Stimulated activated CD8-positive, alpha-beta memory T cell treated with anti-CD3 and anti-CD28 coated beads, Interleukin-15, amount 100 ng/mL, for 24 hours (primary cell): ENCODE measurements at regions not wholly inside any gene's neighbourhood (a gene's known extent, or its start where the extent isn't known, plus 50 kb on each side); places are given as distances from the start of the nearest gene placed in this dataset.
"Not testable (repeated sequence)": the region's sequence is repeated elsewhere in the genome, so short reads cannot be mapped to it uniquely, and the experiment has no call there.

Experiments used
- DNase-seq: peaks from one replicate; pipeline ENCODE4 v3.0.0-alpha.2; 2020; ENCODE audit warnings: low read depth

DNA sequence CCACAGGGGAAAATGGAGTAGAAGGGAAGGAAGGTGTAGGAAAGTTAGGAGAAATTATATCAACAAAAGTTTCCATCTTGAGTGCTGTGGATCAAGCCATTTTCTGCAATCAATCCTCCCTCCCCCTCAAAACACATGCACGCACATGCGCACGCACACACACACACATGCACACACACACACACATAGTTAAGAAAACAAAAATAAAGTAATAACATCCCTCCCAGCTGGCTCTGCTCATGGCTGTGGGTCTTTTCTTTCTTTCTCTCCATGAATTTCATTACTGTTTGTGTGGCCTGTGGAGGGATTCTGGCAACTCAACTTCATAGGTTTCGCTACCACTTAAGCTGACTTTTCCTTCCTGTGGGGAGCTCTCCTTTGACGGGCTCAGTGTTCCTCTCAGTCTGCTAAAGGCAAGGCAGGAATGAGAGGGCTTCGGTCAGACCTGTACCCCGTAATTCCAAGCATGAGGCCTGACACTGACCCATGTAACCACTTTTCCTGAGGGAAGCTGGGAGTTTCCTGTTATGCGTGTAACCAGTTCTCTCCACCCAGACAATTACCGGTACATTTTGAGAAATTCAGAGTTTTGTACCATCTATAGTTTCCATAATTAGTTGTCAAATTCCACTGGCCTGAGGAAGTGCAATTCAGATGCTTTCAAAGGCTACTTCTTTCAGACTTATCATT, 79.8 kb downstream of the ZNF92 start:
- DNase-seq, result no peak

DNA sequence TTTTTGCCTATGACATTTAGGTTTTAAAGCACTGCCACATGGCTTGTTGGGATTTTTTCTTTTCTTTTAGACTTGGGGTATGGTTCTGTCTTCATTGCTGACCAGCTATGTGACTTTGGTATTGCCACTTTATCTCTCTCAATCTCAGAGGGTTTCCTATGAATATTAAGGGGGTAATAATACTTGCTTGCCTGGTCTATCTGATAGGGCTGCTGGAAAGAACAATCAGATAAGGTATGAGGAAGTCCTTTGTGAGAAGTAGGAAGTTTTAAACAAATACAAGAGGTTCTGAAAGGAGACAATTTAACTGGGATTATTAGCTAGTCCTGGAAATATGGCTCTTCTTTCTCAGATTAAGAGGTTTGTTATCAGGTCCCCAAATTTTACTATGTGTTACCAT, 80.8 kb downstream of the ZNF92 start:
- DNase-seq, result no peak

DNA sequence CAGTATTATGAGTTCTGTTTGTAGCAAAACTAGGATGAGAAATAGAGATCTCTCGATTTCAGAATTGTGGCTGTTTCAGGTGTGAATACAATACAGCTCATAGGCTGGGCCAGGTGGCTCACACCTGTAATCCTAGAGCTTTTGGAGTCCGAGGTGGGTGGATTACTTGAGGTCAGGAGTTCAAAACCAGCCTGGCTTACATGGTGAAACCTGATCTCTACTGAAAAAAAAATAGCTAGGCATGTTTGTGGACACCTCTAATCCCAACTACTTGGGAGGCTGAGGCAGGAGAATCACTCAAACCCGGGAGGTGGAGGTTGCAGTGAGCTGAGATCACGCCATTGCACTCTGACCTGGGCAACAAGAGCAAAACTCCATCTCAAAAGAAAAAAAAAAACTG, 81.4 kb downstream of the ZNF92 start:
- not testable (repeated sequence) for DNase-seq

DNA sequence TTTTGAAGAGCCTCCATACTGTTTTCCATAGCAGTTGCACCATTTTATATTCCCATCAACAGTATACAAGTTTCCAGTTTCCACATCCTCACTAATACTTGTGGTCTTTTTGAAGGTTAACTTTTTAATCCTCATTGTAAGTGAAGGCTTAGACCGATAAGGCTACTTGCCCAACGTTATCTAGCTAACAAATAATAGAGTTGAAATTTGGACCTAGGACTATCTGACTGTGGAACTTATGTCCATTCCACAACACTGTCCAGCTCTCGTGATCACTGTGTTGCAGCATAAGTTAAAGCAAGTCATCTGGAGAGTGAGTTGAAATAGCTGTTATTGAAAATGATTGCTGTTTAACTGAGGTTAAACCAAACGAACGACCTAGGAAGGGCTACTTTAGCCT, 84.0 kb downstream of the ZNF92 start:
- DNase-seq, result no peak

DNA sequence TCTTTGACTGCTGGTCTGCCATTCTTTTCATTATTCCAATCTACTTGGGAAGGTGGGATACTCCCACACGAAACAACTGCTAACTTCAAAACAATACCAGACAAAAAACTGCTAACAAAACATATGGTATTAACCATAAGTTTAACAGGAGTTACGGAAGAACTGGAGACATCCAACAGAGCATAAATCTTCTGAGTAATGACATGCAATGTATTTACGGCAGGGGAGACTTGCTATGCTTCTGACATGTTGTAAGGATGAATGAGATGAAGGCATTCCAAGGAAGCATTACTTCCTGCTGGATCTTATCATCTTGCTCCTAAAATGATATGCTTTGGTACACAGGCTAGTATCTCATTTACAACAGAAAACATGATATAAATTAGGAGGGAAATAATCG, 85.8 kb downstream of the ZNF92 start:
- no peak for DNase-seq

DNA sequence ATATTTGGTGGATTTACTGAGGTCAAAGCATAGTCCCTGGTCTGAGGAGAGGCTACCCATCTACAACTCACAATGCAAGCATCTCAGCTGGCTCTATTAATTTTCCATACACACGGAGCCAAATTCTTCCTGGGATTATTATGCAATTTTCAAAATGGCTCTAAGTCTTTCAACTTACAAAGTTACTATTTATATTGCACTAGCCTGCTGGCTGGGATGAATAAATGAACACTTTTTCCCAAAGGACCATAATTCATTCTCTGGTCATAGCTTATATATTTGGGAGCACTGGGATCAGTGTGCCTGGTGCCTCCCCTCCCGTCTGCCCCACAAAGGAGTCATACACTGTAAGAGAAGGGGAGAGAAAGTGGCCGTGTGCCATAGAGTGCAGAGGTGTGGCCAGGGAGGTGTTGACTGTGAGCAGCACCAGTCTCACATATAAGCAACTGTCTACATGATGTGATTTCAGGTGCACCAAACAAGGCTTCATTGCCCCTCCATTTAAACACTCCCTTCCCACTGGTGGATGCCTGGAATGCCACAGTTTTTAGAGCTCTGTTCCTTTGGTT, 88.6 kb downstream of the ZNF92 start:
- no peak for DNase-seq

DNA sequence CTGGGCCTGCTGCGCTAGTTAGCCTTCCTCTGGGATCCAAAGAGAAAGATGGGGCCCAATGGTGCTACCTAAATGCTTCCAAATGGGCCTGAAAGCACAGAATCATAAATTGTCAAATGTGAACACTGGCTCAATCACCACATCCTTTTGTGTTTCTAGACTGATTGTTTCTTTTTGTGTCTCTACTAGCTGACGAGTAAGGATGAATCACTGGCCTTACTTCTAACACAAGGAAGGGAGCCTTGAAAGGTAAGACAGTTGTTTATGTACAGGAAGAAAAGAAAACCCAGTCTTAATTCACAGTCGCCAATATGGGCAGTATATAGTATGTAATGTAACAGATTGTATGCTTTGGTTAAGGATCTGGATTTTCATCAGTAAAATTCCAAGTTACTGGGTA, 89.5 kb downstream of the ZNF92 start:
- DNase-seq, result no peak

DNA sequence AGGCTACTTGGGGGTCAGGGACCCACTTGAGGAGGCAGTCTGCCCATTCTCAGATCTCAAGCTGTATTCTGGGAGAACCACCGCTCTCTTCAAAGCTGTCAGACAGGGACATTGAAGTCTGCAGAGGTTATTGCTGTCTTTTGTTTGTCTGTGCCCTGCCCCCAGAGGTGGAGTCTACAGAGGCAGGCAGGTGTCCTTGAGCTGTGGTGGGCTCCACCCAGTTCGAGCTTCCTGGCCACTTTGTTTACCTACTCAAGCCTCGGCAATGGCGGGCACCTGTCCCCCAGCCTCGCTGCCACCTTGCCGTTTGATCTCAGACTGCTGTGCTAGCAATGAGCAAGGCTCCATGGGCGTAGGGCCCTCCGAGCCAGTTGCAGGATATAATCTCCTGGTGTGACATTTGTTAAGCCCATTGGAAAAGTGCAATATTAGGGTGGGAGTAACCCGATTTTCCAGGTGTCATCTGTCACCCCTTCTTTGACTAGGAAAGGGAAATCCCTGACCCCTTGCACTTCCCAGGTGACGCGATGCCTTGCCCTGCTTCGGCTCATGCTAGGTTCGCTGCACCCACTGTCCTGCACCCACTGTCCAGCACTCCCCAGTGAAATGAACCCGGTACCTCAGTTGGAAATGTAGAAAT, 96.4 kb downstream of the ZNF92 start:
- DNase-seq, result not testable (repeated sequence)

DNA sequence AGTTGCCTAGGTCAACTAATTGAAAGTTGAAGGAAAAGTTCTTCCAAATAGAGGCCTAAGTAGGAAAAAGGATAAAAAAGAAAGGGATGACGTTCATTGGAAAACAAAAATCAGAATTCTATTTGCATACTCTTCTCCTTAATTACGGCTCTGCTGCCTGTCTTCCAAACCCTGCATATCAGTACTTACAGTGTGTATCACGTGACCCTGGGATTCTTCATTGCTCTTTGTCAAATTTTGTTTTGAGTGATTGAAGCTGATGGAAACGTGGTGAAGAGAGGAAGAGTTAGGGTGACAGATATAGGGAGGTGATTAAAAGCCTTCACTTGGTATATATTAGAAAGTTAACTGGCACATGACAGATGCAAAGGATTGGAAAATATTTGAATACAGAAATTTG, 97.9 kb downstream of the ZNF92 start:
- DNase-seq, result no peak

DNA sequence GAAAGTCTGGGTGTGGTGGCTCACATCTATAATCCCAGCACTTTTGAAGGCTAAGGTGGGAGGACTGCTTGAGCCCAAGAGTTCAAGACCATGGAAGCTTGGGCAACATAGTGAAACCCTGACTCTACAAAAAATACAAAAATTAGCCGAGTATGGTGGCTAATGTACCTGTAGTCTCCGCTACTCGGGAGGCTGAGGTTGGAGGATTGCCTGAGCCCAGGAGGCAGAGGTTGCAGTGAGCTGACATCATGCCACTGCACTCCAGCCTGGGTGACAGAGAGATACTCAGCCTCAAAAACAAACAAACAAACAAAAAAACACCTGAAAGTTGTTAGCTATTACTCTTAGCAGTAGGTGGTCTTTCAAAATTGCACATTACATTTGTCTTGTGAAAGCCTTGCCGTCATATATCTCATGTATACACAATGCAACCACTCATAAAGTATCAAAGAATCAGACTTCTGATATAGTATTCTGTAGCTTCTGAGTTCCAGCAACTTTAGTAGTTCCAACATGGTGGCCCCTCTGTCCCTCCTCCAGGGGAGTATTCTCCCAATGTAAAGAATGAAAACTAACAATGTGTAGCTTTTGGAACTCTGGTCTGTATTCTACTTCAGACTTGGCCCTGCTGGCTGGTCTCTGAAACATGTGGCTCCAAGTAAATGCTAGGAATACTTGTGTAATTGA, 101.5 kb downstream of the ZNF92 start:
- no peak for DNase-seq

DNA sequence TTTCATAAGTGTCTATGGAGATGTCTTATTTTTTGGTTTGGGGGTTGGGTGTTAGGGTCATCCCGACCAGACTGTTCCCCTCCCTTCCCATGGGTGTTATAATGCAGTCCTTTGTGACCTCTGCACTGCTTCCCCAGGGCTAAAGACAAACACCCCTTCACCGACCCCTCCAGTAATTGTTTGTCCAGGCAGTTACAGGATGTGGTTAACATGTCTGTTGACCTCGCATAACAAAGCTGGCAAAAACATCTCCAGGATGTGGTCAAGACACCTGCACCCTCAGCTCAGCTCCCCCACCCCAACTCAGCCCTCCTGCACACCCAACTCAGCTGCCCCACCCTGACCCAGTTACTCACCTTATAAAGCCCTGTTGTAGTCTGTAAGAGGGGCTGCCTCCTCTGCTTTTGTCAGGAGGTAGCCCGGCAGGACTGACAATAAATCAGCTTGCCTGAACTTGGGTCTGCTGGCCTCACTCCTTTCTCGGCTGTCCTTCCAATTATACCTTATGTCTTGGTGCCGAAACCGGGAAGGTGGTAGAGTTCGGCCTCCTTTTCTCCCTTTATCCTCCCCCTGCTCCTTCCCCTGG, 102.2 kb downstream of the ZNF92 start:
- DNase-seq, result no peak

DNA sequence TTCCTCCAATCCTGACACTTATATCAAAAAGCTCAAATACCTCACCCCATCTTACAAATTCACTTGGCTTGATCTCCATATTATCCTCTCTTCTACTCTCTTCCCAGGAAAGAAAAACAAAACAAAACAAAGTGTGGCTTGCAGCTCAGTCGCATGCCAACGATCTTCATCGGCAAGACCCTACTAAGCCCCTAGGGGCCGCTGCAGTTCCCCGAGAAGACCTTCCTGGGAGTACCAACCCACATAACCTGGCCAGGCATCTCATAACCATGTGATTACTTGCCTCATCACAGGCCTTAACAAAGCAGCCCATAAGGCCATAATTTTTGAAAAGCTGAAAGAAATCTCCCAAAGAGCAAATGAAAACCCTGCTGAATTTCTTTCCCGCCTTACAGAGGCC, 103.7 kb downstream of the ZNF92 start:
- DNase-seq, result no peak

DNA sequence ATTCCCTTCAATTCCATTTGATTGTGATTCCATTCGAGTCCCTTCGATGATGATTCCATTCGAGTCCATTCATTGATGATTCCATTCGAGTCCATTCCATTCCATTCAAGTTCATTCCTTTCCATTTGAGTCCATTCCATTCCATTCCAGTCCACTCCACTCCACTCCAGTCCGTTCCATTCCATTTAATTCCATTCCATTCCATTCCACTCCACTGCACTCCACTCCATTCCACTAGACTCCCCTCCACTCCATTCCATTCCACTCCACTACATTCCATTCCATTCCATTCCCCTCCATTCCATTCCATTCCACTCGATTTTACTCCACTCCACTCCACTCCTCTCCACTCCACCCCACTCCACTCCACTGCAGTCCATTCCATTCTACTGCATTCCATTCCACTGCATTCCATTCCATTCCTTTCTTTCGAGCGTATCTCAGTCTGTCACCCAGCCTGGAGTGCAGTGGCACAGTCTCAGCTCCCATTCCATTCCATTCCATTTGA, 115.7 kb downstream of the ZNF92 start:
- DNase-seq, result no peak

DNA sequence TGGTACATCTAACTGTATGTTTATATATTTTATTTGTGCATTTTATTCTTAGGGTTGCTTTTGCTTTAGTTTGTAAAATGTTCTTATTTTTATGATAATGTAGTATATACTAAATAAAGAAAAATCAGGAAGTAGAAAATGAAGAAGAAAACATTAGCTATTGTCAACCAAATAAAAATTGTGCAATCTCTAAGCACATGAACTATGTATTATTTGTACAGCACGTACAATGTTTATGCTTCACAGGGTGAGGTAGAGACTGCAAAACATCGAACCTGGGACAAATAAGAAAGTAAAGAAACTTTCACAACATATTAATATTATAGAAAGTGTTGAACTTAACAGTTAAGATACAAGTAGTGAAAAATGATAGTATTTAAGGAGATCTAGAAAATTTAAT, 123.0 kb downstream of the ZNF92 start:
- not testable (repeated sequence) for DNase-seq

DNA sequence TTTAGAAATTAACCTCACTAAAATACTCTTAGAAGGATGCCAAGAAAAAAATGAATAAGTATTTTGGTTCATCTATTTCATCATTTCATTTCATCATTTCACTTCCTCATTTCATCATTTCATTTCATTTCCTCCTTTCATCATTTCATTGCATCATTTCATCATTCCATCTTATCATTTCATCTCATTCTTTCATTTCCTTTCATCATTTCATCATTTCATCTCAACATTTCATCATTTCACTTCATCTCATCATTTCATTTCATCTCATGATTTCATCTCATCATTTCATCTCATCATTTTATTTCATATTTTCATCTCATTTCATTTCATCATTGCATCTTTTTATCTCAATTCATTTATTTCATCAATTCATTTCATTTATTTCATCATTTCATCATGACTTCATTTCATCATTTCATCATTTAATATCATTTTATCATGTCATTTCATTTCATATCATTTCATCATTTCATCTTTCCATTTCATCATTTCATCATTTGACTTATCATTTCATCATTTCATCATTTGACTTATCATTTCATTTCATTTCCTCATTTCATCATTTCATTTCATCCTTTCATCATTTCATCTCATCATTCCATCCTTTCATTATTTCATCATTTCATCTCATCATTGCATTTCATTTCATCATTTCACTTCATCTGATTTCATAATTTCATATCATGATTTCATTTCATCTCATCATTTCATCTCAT, 129.9 kb downstream of the ZNF92 start:
- DNase-seq, result no peak

DNA sequence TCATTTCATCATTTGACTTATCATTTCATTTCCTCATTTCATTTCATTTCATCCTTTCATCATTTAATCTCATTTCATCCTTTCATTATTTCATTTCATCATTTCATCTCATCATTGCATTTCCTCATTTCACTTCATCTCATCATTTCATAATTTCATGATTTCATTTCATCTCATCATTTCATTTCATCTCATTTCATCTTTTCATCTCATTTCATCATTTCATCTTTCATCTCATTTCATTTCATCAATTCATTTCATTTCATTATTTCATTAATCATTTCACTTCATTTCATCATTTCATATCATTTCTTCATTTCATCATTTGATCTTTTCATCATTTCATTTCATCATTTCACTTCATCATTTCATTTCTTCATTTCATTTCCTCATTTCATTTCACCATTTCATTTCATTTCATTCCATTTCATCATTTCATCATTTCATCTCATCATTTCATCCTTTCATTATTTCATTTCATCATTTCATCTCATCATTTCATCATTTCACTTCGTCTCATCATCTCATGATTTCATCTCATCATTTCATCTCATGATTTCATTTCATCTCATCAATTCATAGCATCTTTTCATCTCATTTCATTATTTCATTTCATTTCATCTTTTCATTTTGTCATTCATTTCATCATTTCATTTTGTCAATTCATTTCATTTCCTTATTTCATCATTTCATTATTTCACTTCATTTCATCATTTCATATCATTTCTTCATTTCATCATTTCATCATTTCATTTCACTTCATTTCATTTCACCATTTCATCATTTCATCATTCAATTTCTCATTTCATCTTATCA, 131.1 kb downstream of the ZNF92 start:
- not testable (repeated sequence) for DNase-seq

DNA sequence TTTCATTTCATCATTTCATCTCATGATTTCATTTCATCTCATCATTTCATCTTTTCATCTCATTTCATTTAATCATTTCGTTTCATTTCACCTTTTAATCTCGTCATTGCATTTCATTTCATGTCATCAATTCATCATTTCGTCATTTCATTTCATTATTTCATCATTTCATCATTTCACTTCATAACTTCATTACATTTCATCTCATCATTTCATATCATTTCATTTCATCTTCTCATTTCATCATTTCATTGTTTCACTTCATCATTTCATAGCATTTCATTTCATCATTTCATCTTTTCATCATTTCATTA, 131.6 kb downstream of the ZNF92 start:
- DNase-seq, result not testable (repeated sequence)

DNA sequence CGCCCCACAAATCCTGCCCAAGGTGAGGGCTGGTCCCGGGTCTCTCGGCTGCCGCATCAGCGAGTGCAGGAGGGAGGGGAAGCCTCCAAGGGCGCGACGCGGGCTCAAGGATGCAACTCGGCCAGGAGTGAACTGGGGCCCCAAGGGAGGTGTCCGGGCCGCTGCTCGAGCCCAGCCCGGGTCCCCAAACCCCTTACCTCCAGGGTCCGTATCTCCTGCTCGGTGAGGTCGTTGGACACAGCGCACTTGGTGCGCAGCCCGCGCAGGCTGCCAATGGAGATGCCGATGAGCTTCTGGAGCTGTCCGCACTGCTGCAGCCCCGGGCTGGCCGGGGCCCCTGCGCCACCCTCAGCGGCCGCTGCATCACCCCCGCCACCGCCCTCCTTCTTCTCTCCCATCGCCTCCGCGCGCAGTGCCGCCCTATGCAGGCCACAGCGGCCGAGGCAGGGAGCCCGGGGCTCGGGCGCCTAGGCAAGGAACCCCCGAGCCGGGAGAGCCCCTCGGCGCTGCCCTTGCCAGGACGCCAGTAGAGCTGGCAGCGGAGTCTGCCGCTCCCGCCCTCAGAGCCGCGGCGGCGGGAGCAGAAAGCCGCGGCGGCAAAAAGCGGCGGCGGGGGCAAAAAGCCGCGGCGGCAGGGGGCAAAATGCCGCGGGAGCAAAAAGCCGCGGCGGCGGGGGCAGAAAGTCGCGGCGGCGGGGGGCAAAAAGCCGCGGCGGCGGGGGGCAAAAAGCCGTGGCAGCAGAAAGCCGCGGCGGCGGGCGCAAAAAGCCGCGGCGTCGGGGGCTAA, 135.1 kb downstream of the ZNF92 start:
- DNase-seq, result not testable (repeated sequence)

DNA sequence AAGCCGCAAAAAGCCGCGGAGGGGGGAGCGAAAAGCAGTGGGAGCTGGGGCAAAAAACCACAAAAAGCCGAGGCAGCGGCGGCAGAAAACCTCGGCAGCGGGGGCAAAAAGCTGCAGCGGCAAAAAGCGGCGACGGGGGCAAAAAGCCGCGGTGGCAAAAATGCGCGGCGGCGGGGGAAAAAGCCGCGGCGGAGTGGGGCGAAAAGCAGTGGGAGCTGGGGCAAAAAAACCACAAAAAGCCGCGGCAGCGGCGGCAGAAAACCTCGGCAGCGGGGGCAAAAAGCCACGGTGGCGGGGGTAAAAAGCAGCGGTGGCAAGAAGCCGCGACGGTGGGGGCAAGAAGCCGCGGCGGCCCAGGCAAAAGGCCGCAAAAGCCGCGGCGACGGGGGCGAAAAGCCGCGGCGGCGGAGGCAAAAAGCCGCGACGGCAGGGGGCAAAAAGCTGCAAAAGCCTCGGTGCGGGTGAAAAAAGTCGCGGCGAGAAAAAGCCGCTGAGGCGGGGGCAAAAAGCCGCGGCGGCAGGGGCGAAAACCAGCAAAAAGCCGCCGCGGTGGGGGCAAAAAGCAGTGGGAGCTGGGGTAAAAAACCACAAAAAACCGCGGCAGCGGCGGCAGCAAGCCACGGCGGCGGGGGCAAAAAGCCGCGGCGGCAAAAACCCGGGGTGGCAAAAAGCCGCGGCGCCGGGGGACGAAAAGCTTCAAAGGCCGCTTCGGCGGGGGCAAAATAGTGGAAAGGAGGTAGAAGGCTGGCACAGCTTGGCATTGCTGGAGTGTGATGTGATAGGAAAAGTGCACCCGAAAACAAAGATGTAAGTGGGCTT, 135.9 kb downstream of the ZNF92 start:
- no peak for DNase-seq

DNA sequence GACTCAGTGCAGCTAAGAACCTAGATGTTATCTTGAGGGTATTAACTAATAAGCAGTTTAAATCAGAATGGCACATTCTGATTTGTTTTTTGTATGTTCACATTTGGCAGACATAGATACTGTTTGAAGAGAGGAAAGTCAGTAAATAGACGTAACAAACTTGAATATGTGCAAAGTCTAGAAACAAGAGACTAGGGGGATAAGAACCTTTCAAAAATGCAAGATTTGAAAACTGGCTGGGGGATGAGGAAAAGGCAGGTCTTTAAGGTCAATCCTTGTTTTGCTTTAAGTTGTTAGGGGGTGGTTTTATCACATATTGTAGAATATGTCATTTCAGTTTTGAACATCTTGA, 136.5 kb downstream of the ZNF92 start:
- DNase-seq, result not testable (repeated sequence)
